ENCODE measurements at regions not wholly inside any gene's neighbourhood (a gene's known extent, or its start where the extent isn't known, plus 50 kb on each side); places are given as distances from the start of the nearest gene placed in this dataset.

DNA sequence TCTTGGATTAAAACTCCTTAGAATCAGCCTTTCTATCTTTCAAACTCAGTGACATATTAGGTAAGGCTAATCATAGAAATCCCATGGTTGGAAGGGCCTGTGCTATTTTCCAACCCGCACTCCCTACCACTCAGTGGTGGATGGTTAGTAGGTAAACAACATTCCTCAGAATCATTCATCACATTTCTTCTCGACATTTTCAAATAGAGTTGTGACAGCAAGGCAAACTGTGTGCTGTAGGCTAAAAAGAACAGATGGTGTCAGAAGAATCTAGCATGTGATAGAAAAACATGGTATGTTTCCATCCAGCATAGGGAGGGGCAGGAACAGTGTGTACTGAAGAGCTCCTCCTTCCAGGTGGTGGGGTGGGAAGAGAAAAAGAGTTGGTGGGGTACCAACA is 227.3 kb upstream of the NMUR2 start:
- Histone ChIP-seq H3K4me1 (ENCODE audit: control extremely low read depth in 1 of 4, control insufficient read depth in 4 of 4, insufficient read depth in 4 of 4, low read length in 3 of 4) (no peaks in the 10 kb centered on the region), H3K4me3 (ENCODE audit: control insufficient read depth in 1 of 7, extremely low read depth in 1 of 7, insufficient read depth in 4 of 7, low read depth in 2 of 7, low read length in 6 of 7) (no peak overlapping the region), H3K36me3 (ENCODE audit: control insufficient read depth in 4 of 4, insufficient read depth in 4 of 4, low read length in 3 of 4) (no peaks in the 10 kb centered on the region), H3K27me3 (replicated peaks in 2 of 5; ENCODE audit: control insufficient read depth in 4 of 5, insufficient read depth in 5 of 5, low read length in 4 of 5) (no peaks in the 10 kb centered on the region), H3K9me3 (ENCODE audit: control extremely low read depth in 1 of 5, control insufficient read depth in 4 of 5, insufficient read depth in 2 of 5, low read depth in 1 of 5, low read length in 4 of 5) (no peaks in the 10 kb centered on the region), H3K27ac (ENCODE audit: insufficient read depth in 1 of 2, low read depth in 1 of 2, low read length in 2 of 2, poor library complexity in 1 of 2, severe bottlenecking in 2 of 2) (no peak overlapping the region)
- POLR2A ChIA-PET: no interaction called here
- no CpG with 5 or more reads among the region's 2 CpGs for WGBS (ENCODE audit: insufficient coverage)
- no peak for DNase-seq
- CTCF ChIA-PET: no interaction called here

DNA sequence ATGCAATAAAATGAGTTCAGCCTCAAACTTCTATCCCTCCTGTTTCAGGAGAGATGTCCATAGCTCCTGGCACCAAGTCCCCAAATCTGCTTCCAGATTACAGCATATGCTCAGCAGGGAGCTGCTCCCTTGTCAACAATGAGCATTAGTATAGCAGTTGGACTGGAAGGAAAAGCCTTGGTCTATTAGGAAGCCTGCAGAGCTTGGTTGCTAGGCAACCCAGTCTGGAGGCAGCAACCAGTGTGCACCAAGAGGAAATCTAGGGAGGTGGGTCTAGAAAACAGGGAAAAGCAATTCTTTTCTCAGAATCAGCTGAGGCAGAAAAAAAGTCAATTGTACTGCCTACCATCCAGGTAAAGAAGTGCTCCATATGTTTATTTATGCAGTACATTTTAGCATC is 229.5 kb upstream of the NMUR2 start:
- no peaks in the 10 kb centered on the region for H3K27me3 ChIP-seq (replicated peaks in 2 of 5; ENCODE audit: control insufficient read depth in 4 of 5, insufficient read depth in 5 of 5, low read length in 4 of 5)
- ChIA-PET POLR2A (no interaction called here), CTCF (no interaction called here)
- no peak for DNase-seq
- no peaks in the 10 kb centered on the region for H3K4me1 ChIP-seq (ENCODE audit: control extremely low read depth in 1 of 4, control insufficient read depth in 4 of 4, insufficient read depth in 4 of 4, low read length in 3 of 4)
- H3K36me3 ChIP-seq (ENCODE audit: control insufficient read depth in 4 of 4, insufficient read depth in 4 of 4, low read length in 3 of 4): no peaks in the 10 kb centered on the region
- no peak overlapping the region for H3K4me3 ChIP-seq (ENCODE audit: control insufficient read depth in 1 of 7, extremely low read depth in 1 of 7, insufficient read depth in 4 of 7, low read depth in 2 of 7, low read length in 6 of 7)
- no peak overlapping the region for H3K27ac ChIP-seq (ENCODE audit: insufficient read depth in 1 of 2, low read depth in 1 of 2, low read length in 2 of 2, poor library complexity in 1 of 2, severe bottlenecking in 2 of 2)
- H3K9me3 ChIP-seq (ENCODE audit: control extremely low read depth in 1 of 5, control insufficient read depth in 4 of 5, insufficient read depth in 2 of 5, low read depth in 1 of 5, low read length in 4 of 5): no peaks in the 10 kb centered on the region

DNA sequence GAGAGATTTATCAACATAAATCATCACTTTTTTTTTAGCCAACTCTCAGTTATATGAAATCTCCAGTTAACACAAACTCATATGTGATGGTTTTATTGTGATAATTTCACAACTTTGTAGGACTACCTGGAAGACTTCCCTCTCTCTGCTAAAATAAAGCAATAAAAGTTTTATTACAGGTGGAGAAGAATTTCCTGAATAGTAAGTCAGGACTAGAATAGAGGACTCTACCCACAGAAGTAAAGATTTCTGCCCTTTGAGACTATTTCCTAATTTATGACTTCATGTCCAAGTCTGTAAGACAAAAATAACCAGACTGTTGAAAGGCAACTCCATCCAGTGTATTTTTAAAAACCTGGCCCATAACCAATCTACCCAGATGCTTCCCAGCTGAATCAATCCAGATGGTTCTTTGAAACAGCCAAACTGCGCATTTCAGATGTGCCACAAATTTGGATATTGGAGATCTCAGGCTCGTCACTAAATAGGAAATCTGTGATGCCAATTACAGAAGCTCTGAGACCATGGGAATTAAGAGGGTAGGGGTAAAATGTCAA is 234.0 kb upstream of the NMUR2 start:
- ChIA-PET CTCF (no interaction called here), POLR2A (no interaction called here)
- no peak overlapping the region for H3K27ac ChIP-seq (ENCODE audit: insufficient read depth in 1 of 2, low read depth in 1 of 2, low read length in 2 of 2, poor library complexity in 1 of 2, severe bottlenecking in 2 of 2)
- peaks cover 0 to 4% (median 0%) of the 10 kb centered on the region in 5 experiments for H3K9me3 ChIP-seq (ENCODE audit: control extremely low read depth in 1 of 5, control insufficient read depth in 4 of 5, insufficient read depth in 2 of 5, low read depth in 1 of 5, low read length in 4 of 5)
- no peak overlapping the region for H3K4me3 ChIP-seq (ENCODE audit: control insufficient read depth in 1 of 7, extremely low read depth in 1 of 7, insufficient read depth in 4 of 7, low read depth in 2 of 7, low read length in 6 of 7)
- no peaks in the 10 kb centered on the region for H3K27me3 ChIP-seq (replicated peaks in 2 of 5; ENCODE audit: control insufficient read depth in 4 of 5, insufficient read depth in 5 of 5, low read length in 4 of 5)
- no peaks in the 10 kb centered on the region for H3K4me1 ChIP-seq (ENCODE audit: control extremely low read depth in 1 of 4, control insufficient read depth in 4 of 4, insufficient read depth in 4 of 4, low read length in 3 of 4)
- DNase-seq: no peak
- WGBS (ENCODE audit: insufficient coverage): 83% methylated on average over 2 of the region's 2 CpGs
- H3K36me3 ChIP-seq (ENCODE audit: control insufficient read depth in 4 of 4, insufficient read depth in 4 of 4, low read length in 3 of 4): no peaks in the 10 kb centered on the region

DNA sequence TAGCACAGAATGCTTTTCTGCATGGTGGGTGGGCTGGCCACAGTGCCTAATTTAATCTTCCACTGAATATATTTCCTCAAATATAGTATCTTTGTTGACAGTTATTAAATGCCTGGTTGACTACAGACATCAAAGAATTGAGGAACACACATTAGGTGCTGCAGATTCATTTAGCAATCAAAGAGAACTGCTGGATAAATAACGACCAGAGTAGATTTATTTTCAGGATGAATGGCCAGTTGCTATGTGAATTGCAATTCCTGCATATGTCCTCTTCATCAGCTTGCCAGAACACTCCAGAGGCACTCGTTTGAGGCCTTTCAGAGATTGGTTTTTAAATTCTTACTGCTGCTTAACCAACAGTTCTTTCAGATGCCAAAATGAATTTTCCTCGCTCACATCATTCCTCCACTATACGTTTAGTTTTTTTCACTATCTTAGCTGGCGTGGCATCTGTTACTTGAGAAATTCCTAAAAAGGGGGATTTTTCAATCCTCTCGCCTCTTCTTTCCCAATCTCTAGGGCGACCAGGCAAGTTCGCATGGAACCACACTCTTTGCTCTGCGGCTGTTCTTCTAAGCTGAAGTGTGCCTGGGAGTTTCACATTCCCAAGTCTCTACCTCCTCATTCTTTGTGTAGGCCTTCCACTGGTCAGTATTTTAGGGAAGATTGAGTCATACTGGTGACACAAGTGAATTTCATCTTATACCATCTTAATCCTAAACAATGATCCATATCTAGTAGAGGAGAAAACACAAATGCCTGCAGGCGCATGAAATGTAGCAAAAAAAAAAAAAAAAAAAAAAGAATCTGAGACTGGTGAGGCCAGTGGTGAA is 237.1 kb upstream of the NMUR2 start:
- CTCF ChIA-PET: no interaction called here
- 78% methylated on average over 5 of the region's 10 CpGs for WGBS (ENCODE audit: insufficient coverage)
- Histone ChIP-seq H3K4me1 (ENCODE audit: control extremely low read depth in 1 of 4, control insufficient read depth in 4 of 4, insufficient read depth in 4 of 4, low read length in 3 of 4) (no peaks in the 10 kb centered on the region), H3K4me3 (ENCODE audit: control insufficient read depth in 1 of 7, extremely low read depth in 1 of 7, insufficient read depth in 4 of 7, low read depth in 2 of 7, low read length in 6 of 7) (no peak overlapping the region), H3K27ac (ENCODE audit: insufficient read depth in 1 of 2, low read depth in 1 of 2, low read length in 2 of 2, poor library complexity in 1 of 2, severe bottlenecking in 2 of 2) (no peak overlapping the region), H3K27me3 (replicated peaks in 2 of 5; ENCODE audit: control insufficient read depth in 4 of 5, insufficient read depth in 5 of 5, low read length in 4 of 5) (no peaks in the 10 kb centered on the region), H3K9me3 (ENCODE audit: control extremely low read depth in 1 of 5, control insufficient read depth in 4 of 5, insufficient read depth in 2 of 5, low read depth in 1 of 5, low read length in 4 of 5) (peaks cover 0 to 4% (median 0%) of the 10 kb centered on the region in 5 experiments), H3K36me3 (ENCODE audit: control insufficient read depth in 4 of 4, insufficient read depth in 4 of 4, low read length in 3 of 4) (no peaks in the 10 kb centered on the region)
- POLR2A ChIA-PET: no interaction called here
- DNase-seq: no peak

DNA sequence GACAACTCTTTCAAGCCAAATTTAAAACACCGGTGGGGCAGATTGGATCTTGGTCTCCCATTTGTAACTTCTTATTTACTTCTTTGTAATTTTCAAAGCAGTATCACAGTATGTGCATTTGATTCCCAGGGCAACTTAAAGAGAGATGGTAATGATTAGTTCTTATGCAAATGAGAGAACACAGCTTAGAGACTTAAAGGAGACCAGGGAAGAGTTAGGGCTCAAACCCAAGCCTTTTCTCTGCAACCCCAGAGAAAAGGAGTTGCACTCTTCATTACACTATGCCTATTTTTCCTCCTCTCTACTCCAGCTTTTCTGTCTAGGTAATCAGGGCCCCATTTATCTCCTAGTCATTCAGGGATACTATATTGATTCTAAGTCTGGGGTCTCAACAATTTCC is 237.8 kb upstream of the NMUR2 start:
- Histone ChIP-seq H3K27me3 (replicated peaks in 2 of 5; ENCODE audit: control insufficient read depth in 4 of 5, insufficient read depth in 5 of 5, low read length in 4 of 5) (no peaks in the 10 kb centered on the region), H3K4me1 (ENCODE audit: control extremely low read depth in 1 of 4, control insufficient read depth in 4 of 4, insufficient read depth in 4 of 4, low read length in 3 of 4) (no peaks in the 10 kb centered on the region), H3K27ac (ENCODE audit: insufficient read depth in 1 of 2, low read depth in 1 of 2, low read length in 2 of 2, poor library complexity in 1 of 2, severe bottlenecking in 2 of 2) (no peak overlapping the region), H3K9me3 (ENCODE audit: control extremely low read depth in 1 of 5, control insufficient read depth in 4 of 5, insufficient read depth in 2 of 5, low read depth in 1 of 5, low read length in 4 of 5) (peaks cover 0 to 4% (median 0%) of the 10 kb centered on the region in 5 experiments), H3K4me3 (ENCODE audit: control insufficient read depth in 1 of 7, extremely low read depth in 1 of 7, insufficient read depth in 4 of 7, low read depth in 2 of 7, low read length in 6 of 7) (no peak overlapping the region), H3K36me3 (ENCODE audit: control insufficient read depth in 4 of 4, insufficient read depth in 4 of 4, low read length in 3 of 4) (no peaks in the 10 kb centered on the region)
- POLR2A ChIA-PET: no interaction called here
- no peak for DNase-seq
- CTCF ChIA-PET: no interaction called here
- WGBS (ENCODE audit: insufficient coverage): no CpG with 5 or more reads among the region's 1 CpG

DNA sequence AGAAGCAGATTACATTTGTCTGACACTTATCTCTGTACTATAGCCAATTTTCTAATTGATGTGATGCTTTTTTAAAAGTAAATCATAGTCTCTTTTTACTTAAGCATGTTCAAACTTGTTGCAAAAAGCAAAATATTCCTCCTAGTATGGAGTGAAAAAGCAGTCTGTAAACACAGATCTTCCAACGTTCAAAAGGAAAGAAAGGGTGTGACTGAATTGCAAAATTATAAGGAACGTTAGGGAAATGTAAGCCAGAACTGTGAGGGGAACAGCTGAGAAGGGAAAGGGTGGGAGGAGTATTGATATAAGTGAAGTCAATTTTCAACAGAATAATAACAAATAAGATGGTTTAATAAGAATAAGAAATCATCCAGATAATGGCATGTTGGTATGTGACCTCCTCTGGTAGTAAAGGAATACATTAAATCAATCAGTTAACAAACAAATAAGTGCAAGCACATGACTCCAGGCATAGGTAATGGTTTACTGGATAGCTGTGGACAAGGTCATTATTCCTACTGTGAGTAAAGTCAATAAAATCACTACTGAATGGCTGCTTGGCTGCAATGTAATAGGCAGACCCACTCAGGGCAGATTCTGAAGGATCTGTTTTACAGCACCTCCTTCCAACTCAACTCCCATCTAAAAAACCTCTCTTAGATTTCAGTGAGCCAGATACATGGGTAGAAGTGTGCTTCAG is 239.1 kb upstream of the NMUR2 start:
- Histone ChIP-seq H3K4me1 (ENCODE audit: control extremely low read depth in 1 of 4, control insufficient read depth in 4 of 4, insufficient read depth in 4 of 4, low read length in 3 of 4) (no peaks in the 10 kb centered on the region), H3K36me3 (ENCODE audit: control insufficient read depth in 4 of 4, insufficient read depth in 4 of 4, low read length in 3 of 4) (no peaks in the 10 kb centered on the region), H3K9me3 (ENCODE audit: control extremely low read depth in 1 of 5, control insufficient read depth in 4 of 5, insufficient read depth in 2 of 5, low read depth in 1 of 5, low read length in 4 of 5) (peaks cover 0 to 4% (median 0%) of the 10 kb centered on the region in 5 experiments), H3K4me3 (ENCODE audit: control insufficient read depth in 1 of 7, extremely low read depth in 1 of 7, insufficient read depth in 4 of 7, low read depth in 2 of 7, low read length in 6 of 7) (no peak overlapping the region), H3K27me3 (replicated peaks in 2 of 5; ENCODE audit: control insufficient read depth in 4 of 5, insufficient read depth in 5 of 5, low read length in 4 of 5) (no peaks in the 10 kb centered on the region), H3K27ac (ENCODE audit: insufficient read depth in 1 of 2, low read depth in 1 of 2, low read length in 2 of 2, poor library complexity in 1 of 2, severe bottlenecking in 2 of 2) (no peak overlapping the region)
- no peak for DNase-seq
- WGBS (ENCODE audit: insufficient coverage): 86% methylated on average over 1 of the region's 2 CpGs
- POLR2A ChIA-PET: no interaction called here
- CTCF ChIA-PET: no interaction called here

DNA sequence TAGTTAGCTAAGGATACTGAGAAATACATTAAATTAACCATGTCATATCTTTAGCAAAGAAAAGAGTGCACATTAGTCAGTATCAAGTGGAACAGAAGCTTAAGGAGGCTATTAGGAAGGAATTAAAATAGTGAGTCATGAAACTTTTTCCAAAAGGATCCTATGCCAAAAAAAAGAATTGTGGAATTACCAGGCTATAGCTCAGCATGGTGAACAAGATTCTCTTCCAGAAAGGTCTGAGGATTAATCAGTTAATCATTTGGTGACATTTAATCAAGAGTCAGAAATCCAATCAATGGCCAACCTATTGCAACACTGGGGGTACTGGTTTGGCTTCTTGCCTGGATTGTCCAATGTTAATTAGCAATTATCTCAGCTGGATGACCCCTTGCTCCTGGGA is 244.5 kb upstream of the NMUR2 start:
- H3K9me3 ChIP-seq (ENCODE audit: control extremely low read depth in 1 of 5, control insufficient read depth in 4 of 5, insufficient read depth in 2 of 5, low read depth in 1 of 5, low read length in 4 of 5): no peaks in the 10 kb centered on the region

More for the DNA sequence above, 244.5 kb upstream of the NMUR2 start:
- no peak overlapping the region for H3K27ac ChIP-seq (ENCODE audit: insufficient read depth in 1 of 2, low read depth in 1 of 2, low read length in 2 of 2, poor library complexity in 1 of 2, severe bottlenecking in 2 of 2)
- no peaks in the 10 kb centered on the region for H3K4me1 ChIP-seq (ENCODE audit: control extremely low read depth in 1 of 4, control insufficient read depth in 4 of 4, insufficient read depth in 4 of 4, low read length in 3 of 4)
- DNase-seq: no peak
- POLR2A ChIA-PET: no interaction called here
- no peak overlapping the region for H3K4me3 ChIP-seq (ENCODE audit: control insufficient read depth in 1 of 7, extremely low read depth in 1 of 7, insufficient read depth in 4 of 7, low read depth in 2 of 7, low read length in 6 of 7)
- H3K36me3 ChIP-seq (ENCODE audit: control insufficient read depth in 4 of 4, insufficient read depth in 4 of 4, low read length in 3 of 4): no peaks in the 10 kb centered on the region
- H3K27me3 ChIP-seq (replicated peaks in 2 of 5; ENCODE audit: control insufficient read depth in 4 of 5, insufficient read depth in 5 of 5, low read length in 4 of 5): no peaks in the 10 kb centered on the region
- CTCF ChIA-PET: no interaction called here

All from common myeloid progenitor, CD34-positive (primary cell).